GM23248 (cell line): ENCODE measurements at regions not wholly inside any gene's neighbourhood (a gene's known extent, or its start where the extent isn't known, plus 50 kb on each side); places are given as distances from the start of the nearest gene placed in this dataset.

ENCODE experiments used
- DNase-seq: peaks from one replicate; pipeline ENCODE4 v3.0.0-alpha.2; 2015
- H2AFZ ChIP-seq: fragments of 200-600 bp; sonication (generic); 2 replicates; pipeline ENCODE4 v1.6.1; 2016; ENCODE audit warnings: antibody characterized with exemption
- H3F3A ChIP-seq: fragments of 200-600 bp; sonication (generic); 2 replicates; pipeline ENCODE4 v1.6.1; 2016; ENCODE audit warnings: mild to moderate bottlenecking, antibody characterized with exemption, mixed run types; ENCODE audit not compliant: insufficient read depth
- H3K27ac ChIP-seq: fragments of 200-600 bp; sonication (generic); 2 replicates; pipeline ENCODE4 v1.5.1; 2016; ENCODE audit warnings: mild to moderate bottlenecking
- H3K27me3 ChIP-seq: fragments of 200-600 bp; sonication (generic); replicated peaks from 2 replicates; pipeline ENCODE4 v1.6.1; 2016; ENCODE audit warnings: mild to moderate bottlenecking; ENCODE audit not compliant: insufficient read depth
- H3K36me3 ChIP-seq: fragments of 200-600 bp; sonication (generic); 2 replicates; pipeline ENCODE4 v1.6.1; 2016; ENCODE audit warnings: low read depth, mild to moderate bottlenecking
- H3K4me1 ChIP-seq: fragments of 200-600 bp; sonication (generic); 2 replicates; pipeline ENCODE4 v1.6.1; 2016; ENCODE audit warnings: mild to moderate bottlenecking; ENCODE audit not compliant: insufficient read depth
- H3K4me2 ChIP-seq: fragments of 200-600 bp; sonication (generic); one replicate; pipeline ENCODE4 v1.6.1; 2016; ENCODE audit warnings: mild to moderate bottlenecking; ENCODE audit not compliant: unreplicated experiment
- H3K4me3 ChIP-seq: fragments of 200-600 bp; sonication (generic); 2 replicates; pipeline ENCODE4 v1.5.1; 2016; ENCODE audit warnings: mild to moderate bottlenecking
- H3K79me2 ChIP-seq: fragments of 200-600 bp; sonication (generic); 2 replicates; pipeline ENCODE4 v1.6.1; 2016; ENCODE audit warnings: mild to moderate bottlenecking; ENCODE audit not compliant: insufficient read depth
- H3K9ac ChIP-seq: fragments of 200-600 bp; sonication (generic); 2 replicates; pipeline ENCODE4 v1.6.1; 2016; ENCODE audit warnings: mild to moderate bottlenecking
- H3K9me2 ChIP-seq: fragments of 200-600 bp; sonication (generic); 2 replicates; pipeline ENCODE4 v1.6.1; 2016; ENCODE audit warnings: mixed run types, mild to moderate bottlenecking, moderate library complexity; ENCODE audit not compliant: insufficient read depth
- H3K9me3 ChIP-seq: fragments of 200-600 bp; sonication (generic); one replicate; pipeline ENCODE4 v1.6.1; 2017; ENCODE audit warnings: low read depth
- H4K20me1 ChIP-seq: fragments of 200-600 bp; sonication (generic); 2 replicates; pipeline ENCODE4 v1.6.0; 2016; ENCODE audit not compliant: insufficient read depth
- EZH2 ChIP-seq: fragments of 200-600 bp; sonication (generic); IDR thresholded peaks from 2 replicates; pipeline ENCODE4 v1.6.1; 2018; ENCODE audit warnings: antibody characterized with exemption, mild to moderate bottlenecking; ENCODE audit not compliant: insufficient read depth, poor library complexity, severe bottlenecking
- EZH2phosphoT487 ChIP-seq: fragments of 200-600 bp; sonication (generic); IDR thresholded peaks from 2 replicates; pipeline ENCODE4 v1.6.1; 2018; ENCODE audit warnings: antibody characterized with exemption, moderate library complexity, mild to moderate bottlenecking, low read depth; ENCODE audit not compliant: insufficient read depth
- WGBS, 2 experiments: methylation state at CpG; one replicate each; pipeline ENCODE4 v1.1.6; 2015 to 2017; ENCODE audit warnings: low lambda C conversion rate in 2 of 2, low coverage in 1 of 2; ENCODE audit errors: missing lambda C conversion rate in 2 of 2; 5-methylcytosine and 5-hydroxymethylcytosine counted together
- in situ Hi-C: fragments of 300-500 bp; cut with MboI; formaldehyde crosslinking; loops from 2 replicates; pipeline ENCODE4 v1.15.0; 2020

- 11 to 14% methylated on average over 6 of the region's 6 CpGs for WGBS, 2 experiments
- Histone ChIP-seq H3K9me2 (no peaks in the 10 kb centered on the region), H3K9ac (no peak overlapping the region), H3K9me3 (peaks cover 6% of the 10 kb centered on the region), H4K20me1 (no peaks in the 10 kb centered on the region), H3K36me3 (no peaks in the 10 kb centered on the region), H3K27ac (no peak overlapping the region), H3K79me2 (no peaks in the 10 kb centered on the region), H3K27me3 (no peaks in the 10 kb centered on the region), H3F3A (no peaks in the 10 kb centered on the region), H2AFZ (no peak overlapping the region), H3K4me3 (no peak overlapping the region), H3K4me1 (no peaks in the 10 kb centered on the region), H3K4me2 (no peak overlapping the region)
- DNase-seq: no peak
- in situ Hi-C loops: no loop called here
- TF ChIP-seq EZH2phosphoT487 (no peak), EZH2 (no peak)
These were observed 1156.9 kb downstream of the CDH9 start for GRCh38 chr5:25881318-25882036.

- Histone ChIP-seq H3K9me2 (no peaks in the 10 kb centered on the region), H3K4me1 (no peaks in the 10 kb centered on the region), H3K4me2 (no peak overlapping the region), H4K20me1 (no peaks in the 10 kb centered on the region), H3K9ac (no peak overlapping the region), H3K9me3 (no peaks in the 10 kb centered on the region), H3K4me3 (no peak overlapping the region), H3K27ac (no peak overlapping the region), H3K27me3 (no peaks in the 10 kb centered on the region), H3K79me2 (no peaks in the 10 kb centered on the region), H2AFZ (no peak overlapping the region), H3F3A (no peaks in the 10 kb centered on the region), H3K36me3 (no peaks in the 10 kb centered on the region)
- in situ Hi-C loops: no loop called here
- TF ChIP-seq EZH2 (no peak), EZH2phosphoT487 (no peak)
- 23 to 28% methylated on average over 3 of the region's 3 CpGs for WGBS, 2 experiments
- no peak for DNase-seq
These were observed 1174.6 kb downstream of the CDH9 start for GRCh38 chr5:25863811-25864210.

- TF ChIP-seq EZH2 (no peak), EZH2phosphoT487 (no peak)
- no peaks in the 10 kb centered on the region for H3K4me1 ChIP-seq
- no peak overlapping the region for H2AFZ ChIP-seq
- no peak overlapping the region for H3K9ac ChIP-seq
- in situ Hi-C loops: no loop called here
- H3K36me3 ChIP-seq: no peaks in the 10 kb centered on the region
- 24 to 25% methylated on average over 2 of the region's 2 CpGs for WGBS, 2 experiments
- DNase-seq: no peak
- H3F3A ChIP-seq: no peaks in the 10 kb centered on the region
- H3K9me2 ChIP-seq: no peaks in the 10 kb centered on the region
- H3K4me2 ChIP-seq: no peak overlapping the region
- no peaks in the 10 kb centered on the region for H3K9me3 ChIP-seq
- H3K27me3 ChIP-seq: no peaks in the 10 kb centered on the region
- no peaks in the 10 kb centered on the region for H4K20me1 ChIP-seq
- H3K4me3 ChIP-seq: no peak overlapping the region
- no peaks in the 10 kb centered on the region for H3K79me2 ChIP-seq
- H3K27ac ChIP-seq: no peak overlapping the region
These were observed 1176.1 kb downstream of the CDH9 start for GRCh38 chr5:25862276-25862675.

DNA sequence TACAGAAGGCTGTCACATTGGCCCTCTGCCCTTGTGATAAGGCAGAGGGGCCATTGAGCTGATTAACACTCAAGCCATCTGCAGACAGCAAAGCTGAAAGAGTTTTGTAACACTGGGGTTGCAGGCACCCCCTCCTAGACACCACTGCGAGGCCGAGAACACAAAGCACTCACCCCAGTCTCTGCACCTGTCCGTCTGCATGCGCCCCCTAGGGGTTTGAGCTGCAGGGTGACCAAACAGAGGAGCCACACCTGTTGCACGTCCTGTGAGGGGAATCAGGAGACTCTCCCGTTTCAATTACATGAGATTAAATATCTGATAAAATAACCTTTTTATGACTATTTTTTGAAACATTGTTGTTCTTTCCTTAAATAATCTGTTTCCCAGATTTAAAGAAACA is 1180.4 kb downstream of the CDH9 start:
- Histone ChIP-seq H3K4me1 (no peaks in the 10 kb centered on the region), H3K27ac (no peak overlapping the region), H3K36me3 (no peaks in the 10 kb centered on the region), H3K9me2 (no peaks in the 10 kb centered on the region), H3K4me3 (no peak overlapping the region), H2AFZ (no peak overlapping the region), H3K79me2 (no peaks in the 10 kb centered on the region), H3K9me3 (no peaks in the 10 kb centered on the region), H4K20me1 (no peaks in the 10 kb centered on the region), H3F3A (no peaks in the 10 kb centered on the region), H3K4me2 (no peak overlapping the region), H3K9ac (no peak overlapping the region), H3K27me3 (no peaks in the 10 kb centered on the region)
- DNase-seq: no peak
- in situ Hi-C loops: no loop called here
- TF ChIP-seq EZH2 (no peak), EZH2phosphoT487 (no peak)
- WGBS, 2 experiments: 19 to 21% methylated on average over 6 of the region's 6 CpGs

DNA sequence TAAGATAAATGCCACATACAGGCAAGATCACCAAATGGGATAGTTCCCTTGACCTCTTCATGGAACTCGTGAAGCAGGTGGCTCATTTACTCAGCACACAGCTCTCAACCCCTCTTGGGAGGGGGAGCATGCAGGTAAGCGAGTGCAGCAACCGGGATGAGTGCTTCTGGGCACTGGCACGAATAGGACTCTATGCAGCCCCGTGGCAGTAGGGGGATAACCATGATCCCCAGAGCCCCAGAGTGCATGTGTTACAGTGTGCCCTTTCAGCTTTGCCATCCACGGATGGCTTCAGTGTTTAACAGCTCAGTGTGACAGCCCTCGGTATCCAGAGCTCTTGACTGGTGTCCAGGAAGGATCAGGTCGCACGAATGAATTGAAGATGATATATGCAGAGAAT is 1187.1 kb downstream of the CDH9 start:
- H3K9ac ChIP-seq: no peak overlapping the region
- H3K9me2 ChIP-seq: no peaks in the 10 kb centered on the region
- H4K20me1 ChIP-seq: no peaks in the 10 kb centered on the region
- in situ Hi-C loops: no loop called here
- no peak overlapping the region for H3K4me3 ChIP-seq
- DNase-seq: no peak
- no peaks in the 10 kb centered on the region for H3F3A ChIP-seq
- no peaks in the 10 kb centered on the region for H3K79me2 ChIP-seq
- no peak for TF ChIP-seq EZH2phosphoT487
- TF ChIP-seq EZH2: no peak
- H3K4me2 ChIP-seq: no peak overlapping the region
- H3K27ac ChIP-seq: no peak overlapping the region
- H3K27me3 ChIP-seq: no peaks in the 10 kb centered on the region
- H3K9me3 ChIP-seq: no peaks in the 10 kb centered on the region
- no peaks in the 10 kb centered on the region for H3K36me3 ChIP-seq
- H3K4me1 ChIP-seq: no peaks in the 10 kb centered on the region
- 23 to 26% methylated on average over 9 of the region's 9 CpGs for WGBS, 2 experiments
- H2AFZ ChIP-seq: no peak overlapping the region
